Fibroblast of villous mesenchyme (primary cell): ENCODE measurements at regions not wholly inside any gene's neighbourhood (a gene's known extent, or its start where the extent isn't known, plus 50 kb on each side); places are given as distances from the start of the nearest gene placed in this dataset.
"Not testable (repeated sequence)": the region's sequence is repeated elsewhere in the genome, so short reads cannot be mapped to it uniquely, and the experiment has no call there.

Source experiments
- DNase-seq: peaks from one replicate; pipeline ENCODE4 v3.0.0-alpha.2; 2010; ENCODE audit warnings: low read depth
- H3K4me3 ChIP-seq: 2 replicates; pipeline ENCODE4 v1.5.1; 2011; ENCODE audit warnings: low read depth, mild to moderate bottlenecking, low read length
- CTCF ChIP-seq: IDR thresholded peaks from 2 replicates; pipeline ENCODE4 v1.5.1; 2012; ENCODE audit warnings: low read depth, mild to moderate bottlenecking, low read length; ENCODE audit not compliant: insufficient read depth

- DNase-seq: no peak
- no peak for TF ChIP-seq CTCF
- H3K4me3 ChIP-seq: no peak overlapping the region
Observed at GRCh38 chrX:121570072-121570841, 522.8 kb downstream of the GLUD2 start.

GRCh38 chrX:121571333-121571732 is 523.9 kb downstream of the GLUD2 start:
- H3K4me3 ChIP-seq: no peak overlapping the region
- DNase-seq: no peak
- TF ChIP-seq CTCF: no peak

GRCh38 chrX:121574384-121574783 is 527.0 kb downstream of the GLUD2 start:
- not testable (repeated sequence) for H3K4me3 ChIP-seq, DNase-seq

GRCh38 chrX:121579016-121579760 is 531.8 kb downstream of the GLUD2 start:
- peak; percentile 12 for DNase-seq

GRCh38 chrX:121581885-121582284 is 534.5 kb downstream of the GLUD2 start:
- TF ChIP-seq CTCF: no peak
- no peak for DNase-seq
- no peak overlapping the region for H3K4me3 ChIP-seq

More at GRCh38 chrX:121579016-121579760, 531.8 kb downstream of the GLUD2 start:
- no peak overlapping the region for H3K4me3 ChIP-seq
- TF ChIP-seq CTCF: peak; percentile 30

- no peak for DNase-seq
- H3K4me3 ChIP-seq: no peak overlapping the region
- no peak for TF ChIP-seq CTCF
Observed at GRCh38 chrX:121585626-121586025, 538.2 kb downstream of the GLUD2 start.

GRCh38 chrX:121592884-121593283 is 545.5 kb downstream of the GLUD2 start:
- TF ChIP-seq CTCF: no peak
- H3K4me3 ChIP-seq: no peak overlapping the region
- DNase-seq: no peak
